HUES6 (cell line): ENCODE measurements at regions not wholly inside any gene's neighbourhood (a gene's known extent, or its start where the extent isn't known, plus 50 kb on each side); places are given as distances from the start of the nearest gene placed in this dataset.

Experiments used
- H3K27ac ChIP-seq: 2 replicates; pipeline ENCODE4 v1.7.0; 2013; ENCODE audit warnings: low read depth, mild to moderate bottlenecking, low read length, inconsistent platforms
- H3K27me3 ChIP-seq: 2 replicates; pipeline ENCODE4 v1.6.1; 2013; ENCODE audit warnings: low read length; ENCODE audit not compliant: control insufficient read depth, insufficient read depth
- H3K36me3 ChIP-seq: 2 replicates; pipeline ENCODE4 v1.6.1; 2013; ENCODE audit warnings: low read length; ENCODE audit not compliant: control insufficient read depth, insufficient read depth
- H3K4me1 ChIP-seq: 2 replicates; pipeline ENCODE4 v1.6.1; 2013; ENCODE audit warnings: low read length; ENCODE audit not compliant: control insufficient read depth, insufficient read depth
- H3K4me3 ChIP-seq: 2 replicates; pipeline ENCODE4 v1.5.1; 2013; ENCODE audit warnings: low read depth, low read length
- H3K9ac ChIP-seq: one replicate; pipeline ENCODE4 v1.6.1; 2013; ENCODE audit warnings: mild to moderate bottlenecking, low read length
- H3K9me3 ChIP-seq: 2 replicates; pipeline ENCODE4 v1.6.1; 2013; ENCODE audit warnings: low read depth, low read length; ENCODE audit not compliant: control insufficient read depth, insufficient read depth

- Histone ChIP-seq H3K9me3 (no peaks in the 10 kb centered on the region), H3K4me1 (peaks cover 13% of the 10 kb centered on the region), H3K4me3 (no peak overlapping the region), H3K27ac (no peak overlapping the region), H3K27me3 (no peaks in the 10 kb centered on the region), H3K9ac (no peak overlapping the region), H3K36me3 (no peaks in the 10 kb centered on the region)
Measured at GRCh38 chr16:65956100-65956499, 410.4 kb upstream of the CDH5 start.

GRCh38 chr16:65954446-65954845, 412.0 kb upstream of the CDH5 start:
- H3K27ac ChIP-seq: no peak overlapping the region
- H3K9me3 ChIP-seq: no peaks in the 10 kb centered on the region
- peaks cover 12% of the 10 kb centered on the region for H3K4me1 ChIP-seq
- no peak overlapping the region for H3K9ac ChIP-seq
- no peaks in the 10 kb centered on the region for H3K27me3 ChIP-seq
- H3K4me3 ChIP-seq: no peak overlapping the region
- H3K36me3 ChIP-seq: no peaks in the 10 kb centered on the region

GRCh38 chr16:65950211-65950610, 416.3 kb upstream of the CDH5 start:
- no peak overlapping the region for H3K27ac ChIP-seq
- no peak overlapping the region for H3K4me3 ChIP-seq
- H3K9ac ChIP-seq: no peak overlapping the region
- no peaks in the 10 kb centered on the region for H3K27me3 ChIP-seq
- no peaks in the 10 kb centered on the region for H3K9me3 ChIP-seq
- H3K4me1 ChIP-seq: no peaks in the 10 kb centered on the region; the same call in 1 of the 2 replicates
- H3K36me3 ChIP-seq: no peaks in the 10 kb centered on the region

GRCh38 chr16:65948361-65948760, 418.1 kb upstream of the CDH5 start:
- no peak overlapping the region for H3K27ac ChIP-seq
- H3K27me3 ChIP-seq: no peaks in the 10 kb centered on the region
- no peak overlapping the region for H3K9ac ChIP-seq
- H3K36me3 ChIP-seq: no peaks in the 10 kb centered on the region
- no peaks in the 10 kb centered on the region for H3K4me1 ChIP-seq
- no peaks in the 10 kb centered on the region for H3K9me3 ChIP-seq
- H3K4me3 ChIP-seq: no peak overlapping the region

GRCh38 chr16:65947951-65948350, 418.5 kb upstream of the CDH5 start:
- Histone ChIP-seq H3K4me1 (no peaks in the 10 kb centered on the region), H3K9me3 (no peaks in the 10 kb centered on the region)

DNA sequence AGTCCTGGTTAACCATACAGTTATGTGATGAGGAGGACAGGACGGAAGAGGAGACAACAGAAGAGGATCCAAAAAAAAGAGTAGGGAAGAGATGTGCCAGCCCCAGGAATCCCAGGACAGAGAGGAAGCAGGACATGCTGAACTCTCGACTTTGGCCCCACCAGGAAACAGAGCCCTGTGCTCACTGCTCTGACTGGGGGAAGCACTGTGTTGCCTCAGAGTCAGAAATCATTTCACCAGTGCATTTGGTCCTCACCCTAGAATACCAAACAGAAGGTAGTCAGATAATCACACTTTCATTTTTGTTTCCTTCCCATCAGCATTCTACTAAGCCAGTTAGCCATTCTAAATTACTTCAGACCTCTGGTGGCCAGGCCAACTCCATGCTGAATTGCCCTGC, 421.0 kb upstream of the CDH5 start:
- Histone ChIP-seq H3K4me1 (no peaks in the 10 kb centered on the region), H3K27ac (no peak overlapping the region), H3K9ac (no peak overlapping the region), H3K36me3 (no peaks in the 10 kb centered on the region), H3K9me3 (no peaks in the 10 kb centered on the region), H3K4me3 (no peak overlapping the region), H3K27me3 (no peaks in the 10 kb centered on the region)

More at GRCh38 chr16:65947951-65948350, 418.5 kb upstream of the CDH5 start:
- H3K27ac ChIP-seq: no peak overlapping the region
- H3K9ac ChIP-seq: no peak overlapping the region
- no peaks in the 10 kb centered on the region for H3K36me3 ChIP-seq
- H3K27me3 ChIP-seq: no peaks in the 10 kb centered on the region
- no peak overlapping the region for H3K4me3 ChIP-seq

GRCh38 chr16:65944361-65944760, 422.1 kb upstream of the CDH5 start:
- Histone ChIP-seq H3K9ac (no peak overlapping the region), H3K4me3 (no peak overlapping the region), H3K9me3 (no peaks in the 10 kb centered on the region), H3K36me3 (no peaks in the 10 kb centered on the region), H3K27me3 (no peaks in the 10 kb centered on the region), H3K27ac (no peak overlapping the region), H3K4me1 (no peaks in the 10 kb centered on the region)

- Histone ChIP-seq H3K4me3 (no peak overlapping the region), H3K27ac (no peak overlapping the region), H3K36me3 (no peaks in the 10 kb centered on the region), H3K9ac (no peak overlapping the region), H3K9me3 (no peaks in the 10 kb centered on the region), H3K27me3 (no peaks in the 10 kb centered on the region), H3K4me1 (no peaks in the 10 kb centered on the region)
Measured at GRCh38 chr16:65940711-65941110, 425.8 kb upstream of the CDH5 start.

DNA sequence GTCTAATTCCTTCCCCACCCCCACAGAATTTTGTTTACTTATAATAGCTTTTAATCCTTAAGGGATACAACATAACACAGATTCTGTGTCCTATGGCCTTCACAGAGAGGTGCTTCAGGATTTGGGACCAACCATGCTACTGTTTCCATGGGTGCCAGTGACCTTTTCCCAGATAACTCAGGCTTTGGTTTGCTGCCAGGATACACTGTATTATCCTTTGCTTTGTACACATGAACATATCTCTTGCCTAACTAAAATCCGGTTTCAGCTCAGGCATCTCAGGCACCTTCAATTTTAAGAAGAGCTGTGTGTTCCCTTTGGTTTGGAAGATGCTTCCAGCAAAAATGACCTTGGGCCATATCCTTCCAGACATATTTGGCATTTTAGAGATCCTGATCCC, 428.4 kb upstream of the CDH5 start:
- no peak overlapping the region for H3K27ac ChIP-seq
- H3K9me3 ChIP-seq: no peaks in the 10 kb centered on the region
- no peaks in the 10 kb centered on the region for H3K27me3 ChIP-seq
- no peaks in the 10 kb centered on the region for H3K4me1 ChIP-seq
- H3K36me3 ChIP-seq: no peaks in the 10 kb centered on the region
- no peak overlapping the region for H3K4me3 ChIP-seq
- H3K9ac ChIP-seq: no peak overlapping the region

DNA sequence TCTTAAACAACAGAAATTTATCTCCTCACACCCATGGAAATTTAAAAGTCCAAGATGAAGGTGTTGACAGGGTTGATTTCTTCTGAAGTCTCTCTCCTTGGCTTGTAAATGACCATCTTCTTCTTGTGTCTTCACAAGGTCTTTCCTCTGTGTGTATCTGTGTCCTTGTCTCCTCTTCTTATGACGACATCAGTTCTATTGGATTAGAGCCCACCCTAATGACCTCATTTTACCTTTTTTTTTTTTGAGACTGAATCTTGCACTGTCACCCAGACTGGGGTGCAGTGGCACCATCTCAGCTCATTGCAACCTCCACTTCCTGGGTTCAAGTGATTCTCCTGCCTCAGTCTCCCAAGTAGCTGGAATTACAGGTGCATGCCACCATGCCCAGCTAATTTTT, 429.0 kb upstream of the CDH5 start:
- Histone ChIP-seq H3K4me3 (no peak overlapping the region), H3K36me3 (no peaks in the 10 kb centered on the region), H3K9ac (no peak overlapping the region), H3K9me3 (no peaks in the 10 kb centered on the region), H3K4me1 (no peaks in the 10 kb centered on the region), H3K27ac (no peak overlapping the region), H3K27me3 (no peaks in the 10 kb centered on the region)

GRCh38 chr16:65936096-65936495, 430.4 kb upstream of the CDH5 start:
- Histone ChIP-seq H3K36me3 (no peaks in the 10 kb centered on the region), H3K9ac (no peak overlapping the region), H3K27me3 (no peaks in the 10 kb centered on the region), H3K27ac (no peak overlapping the region), H3K4me1 (no peaks in the 10 kb centered on the region), H3K9me3 (no peaks in the 10 kb centered on the region), H3K4me3 (no peak overlapping the region)

GRCh38 chr16:65934443-65934842, 432.0 kb upstream of the CDH5 start:
- no peaks in the 10 kb centered on the region for H3K9me3 ChIP-seq
- no peak overlapping the region for H3K9ac ChIP-seq
- H3K4me1 ChIP-seq: no peaks in the 10 kb centered on the region
- H3K36me3 ChIP-seq: no peaks in the 10 kb centered on the region
- H3K4me3 ChIP-seq: no peak overlapping the region
- H3K27me3 ChIP-seq: no peaks in the 10 kb centered on the region
- H3K27ac ChIP-seq: no peak overlapping the region
